Spleen (tissue), 11 donors: ENCODE measurements at regions not wholly inside any gene's neighbourhood (a gene's known extent, or its start where the extent isn't known, plus 50 kb on each side); places are given as distances from the start of the nearest gene placed in this dataset.

Source experiments
- DNase-seq: peaks from one replicate; pipeline ENCODE4 v3.0.0-alpha.2; 2020
- H3K27ac ChIP-seq, 8 donors: fragments of 200-600 bp; sonication (generic) in 7 of 8; 1 replicate in 4 of 8; 2 replicates in 4 of 8; pipeline versions ENCODE4 v1.5.0 to v1.8.0; 2016 to 2021; ENCODE audit warnings: inconsistent platforms in 4 of 8, mild to moderate bottlenecking in 4 of 8, moderate library complexity in 1 of 8
- H3K27me3 ChIP-seq, 7 donors: fragments of 200-600 bp; sonication (generic) in 6 of 7; replicated peaks in 1 of 7; 1 replicate in 4 of 7; 2 replicates in 3 of 7; pipeline versions ENCODE4 v1.5.0 to v1.8.0; 2016 to 2021; ENCODE audit warnings: inconsistent platforms in 3 of 7, mild to moderate bottlenecking in 1 of 7
- H3K36me3 ChIP-seq, 6 donors: fragments of 200-600 bp; sonication (generic) in 5 of 6; 1 replicate in 4 of 6; 2 replicates in 2 of 6; pipeline versions ENCODE4 v1.5.0 to v1.8.0; 2016 to 2021; ENCODE audit warnings: inconsistent platforms in 2 of 6
- H3K4me1 ChIP-seq, 6 donors: fragments of 200-600 bp; sonication (generic) in 5 of 6; 1 replicate in 3 of 6; 2 replicates in 3 of 6; pipeline versions ENCODE4 v1.5.0 to v1.8.0; 2016 to 2021; ENCODE audit warnings: inconsistent platforms in 3 of 6
- H3K4me3 ChIP-seq, 8 donors: fragments of 200-600 bp; sonication (generic) in 7 of 8; 1 replicate in 4 of 8; 2 replicates in 4 of 8; pipeline versions ENCODE4 v1.5.0 to v1.8.0; 2016 to 2021; ENCODE audit warnings: inconsistent platforms in 4 of 8, mild to moderate bottlenecking in 4 of 8, moderate library complexity in 2 of 8
- H3K9me3 ChIP-seq, 8 donors: fragments of 200-600 bp; sonication (generic) in 7 of 8; 1 replicate in 4 of 8; 2 replicates in 4 of 8; pipeline versions ENCODE4 v1.5.0 to v1.8.0; 2016 to 2021; ENCODE audit warnings: inconsistent platforms in 4 of 8
- POLR2A ChIP-seq, 3 donors: fragments of 450-650 bp; IDR thresholded peaks; one replicate each; pipeline ENCODE4 v1.5.1; 2017; ENCODE audit warnings: antibody characterized with exemption in 3 of 3, mild to moderate bottlenecking in 1 of 3
- POLR2AphosphoS5 ChIP-seq, 3 donors: sonication (generic); formaldehyde crosslinking; IDR thresholded peaks; one replicate each; pipeline ENCODE4 v1.5.1; 2017; ENCODE audit warnings: antibody characterized with exemption in 3 of 3
- WGBS, 5 donors: extraction: QIAGEN DNeasy Blood & Tissue Kit in 3 of 5; methylation state at CpG; one replicate each; pipeline versions ENCODE4 v1.1.5 to v1.1.7; 2013 to 2018; 5-methylcytosine and 5-hydroxymethylcytosine counted together
- intact Hi-C: fragments of 100-400 bp; cut with DNase I; formaldehyde crosslinking; loops from one replicate; pipeline ENCODE4 v1.15.0; 2023; ENCODE audit warnings: low total_unique reads
- TF ChIP-seq, protein P1 (sequence below), 11 experiments: fragments of 200-600 bp in 7 of 11; fragments of 450-650 bp in 4 of 11; sonication (generic) in 4 of 11; IDR thresholded peaks in 8 of 11; conservative IDR thresholded peaks in 3 of 11; 1 replicate in 7 of 11; 2 replicates in 4 of 11; pipeline versions ENCODE4 v1.4.0 to v1.8.0; 2016 to 2021; ENCODE audit warnings: antibody characterized with exemption in 11 of 11, inconsistent platforms in 4 of 11, mild to moderate bottlenecking in 1 of 11
- donor health status: healthy with polysubstance abuse.
- donor health status: DM: no; HTN: no; CAD: no; lungs with moderate emphysema.
- donor health status: DM: no; HTN: no; CAD: no.
- donor health status: Bipolar disorder and iron deficiency.
- donor health status: healthy.
- donor health status: DM: no; HTN: no; CAD: no.
- donor health status: DM: yes; HTN: yes; CAD: no.

DNA sequence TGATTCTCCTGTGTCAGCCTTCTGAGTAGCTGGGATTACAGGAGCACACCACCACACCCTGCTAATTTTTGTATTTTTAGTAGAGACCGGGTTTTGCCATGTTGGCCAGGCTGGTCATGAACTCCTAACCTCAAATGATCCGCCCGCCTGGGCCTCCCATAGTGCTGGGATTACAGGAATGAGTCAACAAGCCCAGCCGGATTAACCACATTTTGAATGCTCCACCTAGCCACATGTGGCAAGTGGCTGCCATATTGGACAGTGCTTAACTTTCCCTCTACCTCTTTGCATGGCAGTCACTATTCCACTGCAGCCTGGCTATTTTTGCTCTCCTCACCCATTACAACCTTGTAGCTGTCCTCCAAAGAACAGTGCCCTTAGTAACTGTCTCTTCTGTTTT lies 160.1 kb downstream of the GATA3 start:
- WGBS, 5 donors: 84 to 98% (median 93%) methylated on average over 4 of the region's 4 CpGs
- H3K4me3 ChIP-seq: no peak overlapping the region
- H3K4me1 ChIP-seq: no peaks in the 10 kb centered on the region
- no peak for DNase-seq
- no peak for TF ChIP-seq POLR2AphosphoS5 (IDR thresholded peaks at IDR 0.05)
- no peak for TF ChIP-seq POLR2A (IDR thresholded peaks at IDR 0.05)
- TF ChIP-seq, protein P1, sequence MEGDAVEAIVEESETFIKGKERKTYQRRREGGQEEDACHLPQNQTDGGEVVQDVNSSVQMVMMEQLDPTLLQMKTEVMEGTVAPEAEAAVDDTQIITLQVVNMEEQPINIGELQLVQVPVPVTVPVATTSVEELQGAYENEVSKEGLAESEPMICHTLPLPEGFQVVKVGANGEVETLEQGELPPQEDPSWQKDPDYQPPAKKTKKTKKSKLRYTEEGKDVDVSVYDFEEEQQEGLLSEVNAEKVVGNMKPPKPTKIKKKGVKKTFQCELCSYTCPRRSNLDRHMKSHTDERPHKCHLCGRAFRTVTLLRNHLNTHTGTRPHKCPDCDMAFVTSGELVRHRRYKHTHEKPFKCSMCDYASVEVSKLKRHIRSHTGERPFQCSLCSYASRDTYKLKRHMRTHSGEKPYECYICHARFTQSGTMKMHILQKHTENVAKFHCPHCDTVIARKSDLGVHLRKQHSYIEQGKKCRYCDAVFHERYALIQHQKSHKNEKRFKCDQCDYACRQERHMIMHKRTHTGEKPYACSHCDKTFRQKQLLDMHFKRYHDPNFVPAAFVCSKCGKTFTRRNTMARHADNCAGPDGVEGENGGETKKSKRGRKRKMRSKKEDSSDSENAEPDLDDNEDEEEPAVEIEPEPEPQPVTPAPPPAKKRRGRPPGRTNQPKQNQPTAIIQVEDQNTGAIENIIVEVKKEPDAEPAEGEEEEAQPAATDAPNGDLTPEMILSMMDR (IDR thresholded peaks at IDR 0.05 in 8 of 11, conservative IDR thresholded peaks at IDR 0.05 in 3 of 11): no peak
- intact Hi-C loops: no loop called here
- H3K27me3 ChIP-seq: no peaks in the 10 kb centered on the region
- no peaks in the 10 kb centered on the region for H3K36me3 ChIP-seq
- H3K27ac ChIP-seq: no peak overlapping the region
- peaks cover 0 to 15% (median 10%) of the 10 kb centered on the region in 8 donors for H3K9me3 ChIP-seq

DNA sequence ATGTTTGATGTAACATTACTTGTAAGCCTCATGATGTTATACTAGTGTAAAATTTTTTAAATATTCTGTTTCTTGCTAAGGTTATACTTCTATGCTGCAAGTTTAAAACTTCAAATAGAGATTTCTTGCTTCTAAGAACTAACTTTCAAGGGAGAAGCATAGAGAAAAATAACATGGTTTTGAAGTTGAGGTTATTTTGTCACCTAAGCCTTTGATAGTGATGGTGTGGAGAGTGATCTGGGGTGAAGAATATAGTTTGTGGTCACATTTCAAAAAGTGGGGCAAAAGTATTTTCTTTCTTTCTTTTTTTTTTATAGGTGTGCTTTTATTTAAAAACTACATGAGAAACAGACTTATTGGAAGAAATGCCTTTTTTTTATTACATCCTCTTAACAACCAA lies 162.4 kb downstream of the GATA3 start:
- Histone ChIP-seq H3K4me3 (no peak overlapping the region), H3K27ac (no peak overlapping the region), H3K4me1 (peaks cover 0 to 3% (median 0%) of the 10 kb centered on the region in 6 donors), H3K27me3 (no peaks in the 10 kb centered on the region), H3K9me3 (peaks cover 0 to 20% (median 11%) of the 10 kb centered on the region in 8 donors), H3K36me3 (no peaks in the 10 kb centered on the region)
- intact Hi-C loops: no loop called here
- TF ChIP-seq POLR2AphosphoS5 (IDR thresholded peaks at IDR 0.05) (no peak), POLR2A (IDR thresholded peaks at IDR 0.05) (no peak)
- TF ChIP-seq, protein P1 (IDR thresholded peaks at IDR 0.05 in 8 of 11, conservative IDR thresholded peaks at IDR 0.05 in 3 of 11): no peak
- DNase-seq: no peak

DNA sequence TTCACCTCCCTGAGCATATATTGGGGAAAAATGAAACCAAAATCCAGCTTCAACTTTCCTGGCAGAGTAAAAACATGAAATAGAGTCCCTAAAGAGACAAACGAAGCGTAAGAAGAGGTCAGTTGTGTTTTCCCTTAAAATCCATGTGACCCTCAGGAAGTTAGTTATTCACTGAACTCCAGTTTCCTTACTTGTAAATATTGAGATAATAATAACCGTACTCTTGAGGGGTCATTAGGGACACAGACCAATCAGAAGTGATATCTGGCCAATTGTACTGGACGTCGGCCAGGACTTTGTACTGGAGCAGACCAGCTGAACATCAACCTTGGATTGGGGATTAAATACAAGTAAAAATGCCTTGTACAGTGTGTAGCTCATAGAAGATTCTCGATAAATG lies 167.0 kb downstream of the GATA3 start:
- TF ChIP-seq, protein P1 (IDR thresholded peaks at IDR 0.05 in 8 of 11, conservative IDR thresholded peaks at IDR 0.05 in 3 of 11): no peak
- TF ChIP-seq POLR2AphosphoS5 (IDR thresholded peaks at IDR 0.05) (no peak), POLR2A (IDR thresholded peaks at IDR 0.05) (no peak)
- DNase-seq: no peak
- no peaks in the 10 kb centered on the region for H3K36me3 ChIP-seq
- intact Hi-C loops: no loop called here
- H3K27ac ChIP-seq: no peak overlapping the region
- 59 to 79% (median 71%) methylated on average over 6 of the region's 6 CpGs for WGBS, 5 donors
- peaks cover 0 to 7% (median 0%) of the 10 kb centered on the region in 6 donors for H3K4me1 ChIP-seq
- H3K9me3 ChIP-seq: peaks cover 0 to 20% (median 11%) of the 10 kb centered on the region in 8 donors
- H3K4me3 ChIP-seq: peak overlapping the region in 1 of 8 donors; percentile 17
- peaks cover 0 to 12% (median 0%) of the 10 kb centered on the region in 7 donors for H3K27me3 ChIP-seq

DNA sequence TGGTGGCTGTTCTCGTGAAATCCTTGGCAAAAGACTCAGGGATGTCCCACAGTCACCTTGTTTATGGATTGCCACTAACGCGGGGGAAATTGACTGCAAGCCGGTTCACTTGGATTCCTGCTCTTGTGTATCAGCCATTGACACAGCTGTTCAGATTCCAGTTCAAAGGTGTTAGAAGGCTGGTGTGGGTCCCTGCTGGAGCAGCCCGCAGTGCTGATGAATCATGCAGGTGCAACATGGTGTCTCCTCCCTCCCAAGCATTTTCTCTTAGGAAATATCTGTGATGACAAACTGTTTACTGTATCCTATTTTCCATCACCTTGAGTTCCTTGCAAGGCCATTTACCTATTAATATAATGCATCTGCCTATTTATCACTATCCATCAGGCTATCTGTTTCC lies 170.1 kb downstream of the GATA3 start:
- TF ChIP-seq POLR2A (IDR thresholded peaks at IDR 0.05): no peak
- TF ChIP-seq, protein P1 (IDR thresholded peaks at IDR 0.05 in 8 of 11, conservative IDR thresholded peaks at IDR 0.05 in 3 of 11): no peak
- no peak for TF ChIP-seq POLR2AphosphoS5 (IDR thresholded peaks at IDR 0.05)
- intact Hi-C loops: no loop called here
- 72 to 96% (median 88%) methylated on average over 5 of the region's 5 CpGs for WGBS, 5 donors
- Histone ChIP-seq H3K4me1 (peaks cover 0 to 7% (median 0%) of the 10 kb centered on the region in 6 donors), H3K9me3 (peaks cover 0 to 5% (median 0%) of the 10 kb centered on the region in 8 donors), H3K27ac (no peak overlapping the region), H3K27me3 (peaks cover 0 to 12% (median 0%) of the 10 kb centered on the region in 7 donors), H3K36me3 (no peaks in the 10 kb centered on the region), H3K4me3 (no peak overlapping the region)
- no peak for DNase-seq
